ENCODE measurements at regions not wholly inside any gene's neighbourhood (a gene's known extent, or its start where the extent isn't known, plus 50 kb on each side); places are given as distances from the start of the nearest gene placed in this dataset.
A peak's percentile ranks its signal among the peaks of the same experiment; 100 is the strongest.

- no peak for DNase-seq (ENCODE audit: low spot score)
Measured at GRCh38 chr6:56407883-56408410, 160.6 kb upstream of the COL21A1 start.

GRCh38 chr6:56406276-56407269 is 159.2 kb upstream of the COL21A1 start:
- DNase-seq (ENCODE audit: low spot score): no peak

GRCh38 chr6:56404599-56404998 is 157.2 kb upstream of the COL21A1 start:
- DNase-seq (ENCODE audit: low spot score): no peak

- no peak for DNase-seq (ENCODE audit: low spot score)
Measured at GRCh38 chr6:56403745-56404144, 156.4 kb upstream of the COL21A1 start.

- DNase-seq (ENCODE audit: low spot score): no peak
Measured at GRCh38 chr6:56401477-56402070, 154.2 kb upstream of the COL21A1 start.

- DNase-seq (ENCODE audit: low spot score): no peak
Measured at GRCh38 chr6:56400273-56400672, 152.9 kb upstream of the COL21A1 start.

GRCh38 chr6:56399672-56400263 is 152.4 kb upstream of the COL21A1 start:
- no peak for DNase-seq (ENCODE audit: low spot score)

GRCh38 chr6:56399250-56399671 is 151.9 kb upstream of the COL21A1 start:
- DNase-seq (ENCODE audit: low spot score): no peak

DNA sequence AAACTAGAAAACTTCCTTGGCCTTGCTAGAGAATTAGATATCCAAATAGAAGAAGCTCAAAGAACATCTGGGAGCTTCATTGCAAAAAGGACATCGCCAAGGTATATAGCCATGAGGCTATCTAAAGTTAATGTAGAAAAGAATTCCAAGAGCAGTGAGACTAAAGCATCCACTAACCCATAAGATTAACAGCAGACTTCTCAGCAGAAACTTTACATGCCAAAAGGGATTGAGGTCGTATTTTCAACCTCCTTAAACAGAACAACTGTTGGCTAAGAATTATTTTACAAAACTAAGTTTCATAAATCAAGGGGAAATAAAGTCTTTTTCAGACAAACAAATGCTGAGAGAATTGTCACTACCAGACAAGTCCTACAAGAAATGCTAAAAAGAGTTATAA is 149.1 kb upstream of the COL21A1 start:
- DNase-seq (ENCODE audit: low spot score): no peak

GRCh38 chr6:56393615-56394612 is 146.5 kb upstream of the COL21A1 start:
- DNase-seq (ENCODE audit: low spot score): peak; percentile 24

DNA sequence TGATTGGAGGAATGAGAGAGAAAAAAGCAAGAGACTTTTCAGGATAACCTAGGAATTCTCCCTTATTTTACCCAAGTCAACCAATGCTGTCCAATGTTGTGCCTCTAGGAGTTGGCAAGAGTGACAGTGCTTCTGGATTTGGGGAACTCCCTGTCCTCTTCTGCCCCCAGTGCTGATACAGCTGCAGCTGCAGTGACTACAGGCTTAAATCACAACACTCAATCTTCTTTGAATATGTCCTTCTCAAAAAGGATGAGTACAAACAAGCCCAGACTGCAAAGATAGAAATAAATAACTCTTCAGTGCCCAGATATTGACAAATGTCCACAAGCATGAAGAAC is 141.0 kb upstream of the COL21A1 start:
- no peak for DNase-seq (ENCODE audit: low spot score)

- no peak for DNase-seq (ENCODE audit: low spot score)
Measured at GRCh38 chr6:56387621-56388414, 140.4 kb upstream of the COL21A1 start.

GRCh38 chr6:56386717-56387116 is 139.3 kb upstream of the COL21A1 start:
- no peak for DNase-seq (ENCODE audit: low spot score)

GRCh38 chr6:56385981-56386593 is 138.7 kb upstream of the COL21A1 start:
- no peak for DNase-seq (ENCODE audit: low spot score)

DNA sequence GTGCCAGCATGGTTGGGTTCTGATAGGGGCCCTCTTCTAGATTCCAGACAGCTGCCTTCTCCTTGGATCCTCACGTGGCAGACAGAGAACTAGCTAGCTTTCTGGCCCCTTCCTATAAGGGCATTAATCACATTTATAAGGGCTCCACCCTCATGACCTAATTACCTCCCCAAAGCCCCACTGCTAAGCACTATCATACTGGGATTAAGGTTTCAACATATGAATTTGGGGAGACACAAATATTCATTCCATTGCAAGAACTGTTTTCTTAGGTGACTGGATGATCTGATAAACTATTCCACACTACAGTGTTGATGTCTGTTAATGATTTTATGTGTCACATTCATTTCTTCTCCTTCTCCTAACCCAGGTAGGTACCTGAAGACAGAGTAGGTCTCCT is 135.8 kb upstream of the COL21A1 start:
- DNase-seq (ENCODE audit: low spot score): no peak

DNA sequence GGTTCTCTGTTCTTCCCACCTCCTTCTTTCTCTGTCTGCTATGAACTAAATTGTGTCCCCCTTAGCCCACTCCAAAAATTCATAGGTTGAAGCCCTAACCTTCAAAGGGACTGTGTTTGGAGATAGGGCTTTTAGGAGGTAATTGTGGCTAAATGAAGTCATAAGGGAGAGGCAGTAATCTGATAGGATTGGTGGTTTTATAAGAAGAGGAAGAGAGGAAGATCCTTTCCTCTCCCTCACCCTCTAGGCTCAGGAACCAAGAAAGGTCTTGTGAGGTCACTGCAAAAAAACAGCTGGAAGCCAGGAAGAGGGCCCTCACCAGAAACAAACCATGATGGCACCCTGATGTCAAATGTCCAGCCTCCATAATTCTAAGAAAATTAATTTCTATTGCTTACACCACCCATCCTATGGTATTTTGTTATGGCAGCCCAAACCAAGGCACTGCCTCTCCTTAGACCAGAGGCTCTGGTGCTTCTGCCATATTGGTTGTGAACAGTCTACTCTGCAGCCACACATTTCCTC is 135.1 kb upstream of the COL21A1 start:
- no peak for DNase-seq (ENCODE audit: low spot score)

DNA sequence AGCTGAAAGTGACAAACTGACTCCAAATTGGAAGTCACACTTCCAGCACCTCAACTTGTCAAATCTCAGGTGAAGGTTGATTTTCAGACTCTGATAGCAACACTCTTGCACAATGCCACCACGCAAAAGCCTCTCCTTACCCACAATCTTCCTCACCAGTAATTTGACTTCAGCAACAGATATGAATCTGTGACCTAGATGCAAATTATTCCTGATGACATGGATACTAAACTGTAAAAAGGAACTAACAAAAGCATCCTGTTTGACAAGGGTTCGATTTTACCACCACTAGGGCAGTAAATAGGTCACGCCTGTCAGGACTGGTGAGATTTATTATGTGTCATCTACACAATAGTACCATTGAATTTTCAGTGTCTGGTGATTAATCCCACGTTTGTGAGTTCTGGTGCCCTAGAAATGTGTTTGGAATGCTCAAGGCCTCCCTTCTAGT is 134.4 kb upstream of the COL21A1 start:
- DNase-seq (ENCODE audit: low spot score): no peak

DNA sequence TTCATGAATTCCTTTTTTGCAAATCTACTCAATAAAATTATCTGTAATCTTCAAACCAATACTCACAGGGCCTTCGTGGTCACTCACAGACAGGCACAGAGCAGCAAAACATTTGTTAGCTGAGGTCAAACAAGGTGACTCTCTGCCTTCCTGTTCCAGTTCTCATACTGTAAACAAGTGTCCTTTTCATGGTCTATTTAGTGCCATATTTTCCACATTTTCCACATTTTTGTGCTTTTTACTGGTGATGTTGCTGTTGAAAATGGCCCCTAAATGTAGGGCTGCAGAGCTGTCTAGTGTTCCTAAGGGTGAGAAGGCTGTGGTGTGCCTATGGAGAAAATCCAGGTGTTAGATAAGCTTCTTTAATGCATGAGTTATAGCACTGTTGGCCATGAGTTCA is 133.1 kb upstream of the COL21A1 start:
- DNase-seq (ENCODE audit: low spot score): no peak

GRCh38 chr6:56378966-56379585 is 131.7 kb upstream of the COL21A1 start:
- DNase-seq (ENCODE audit: low spot score): no peak
